GM12878 (cell line): ENCODE measurements at regions not wholly inside any gene's neighbourhood (a gene's known extent, or its start where the extent isn't known, plus 50 kb on each side); places are given as distances from the start of the nearest gene placed in this dataset.

ENCODE experiments used
- ATF7 ChIP-seq: fragments of 450-650 bp; IDR thresholded peaks from 2 replicates; pipeline ENCODE4 v1.6.1; 2016; ENCODE audit warnings: low read depth, mild to moderate bottlenecking
- CHD2 ChIP-seq: IDR thresholded peaks from 2 replicates; pipeline ENCODE4 v1.6.1; 2011; ENCODE audit warnings: low read depth, low read length, improper control_type of control experiment, borderline replicate concordance
- CTCF ChIP-seq, 3 experiments: IDR thresholded peaks in 2 of 3; conservative IDR thresholded peaks in 1 of 3; 2 replicates each; pipeline ENCODE4 v1.5.1; 2011; ENCODE audit warnings: low read depth in 3 of 3, low read length in 3 of 3, mild to moderate bottlenecking in 3 of 3, control low read depth in 2 of 3, moderate library complexity in 2 of 3, inconsistent platforms in 1 of 3, mixed read lengths in 1 of 3; ENCODE audit not compliant: control insufficient read depth in 2 of 3, insufficient read depth in 1 of 3; ENCODE audit errors: extremely low read depth in 1 of 3
- EZH2 ChIP-seq: IDR thresholded peaks from 2 replicates; pipeline ENCODE4 v1.6.1; 2012; ENCODE audit warnings: low read depth, mild to moderate bottlenecking, control low read depth, inconsistent platforms, low read length, borderline replicate concordance; ENCODE audit not compliant: control insufficient read depth
- MLLT1 ChIP-seq: fragments of 450-650 bp; IDR thresholded peaks from 2 replicates; pipeline ENCODE4 v1.6.1; 2016; ENCODE audit warnings: mild to moderate bottlenecking
- NFYA ChIP-seq: IDR thresholded peaks from 2 replicates; pipeline ENCODE4 v1.6.1; 2011; ENCODE audit warnings: low read depth, mild to moderate bottlenecking, low read length, improper control_type of control experiment, borderline replicate concordance
- POLR2AphosphoS2 ChIP-seq: IDR thresholded peaks from 2 replicates; pipeline ENCODE4 v1.6.1; 2011; ENCODE audit warnings: low read depth, mild to moderate bottlenecking, low read length, improper control_type of control experiment, moderate library complexity
- TF ChIP-seq, protein P1 (sequence below): fragments of 450-650 bp; conservative IDR thresholded peaks from 2 replicates; pipeline ENCODE4 v1.6.1; 2017; ENCODE audit warnings: mild to moderate bottlenecking, moderate library complexity
- TF ChIP-seq, protein P2 (sequence below): fragments of 150-350 bp; IDR thresholded peaks from 2 replicates; pipeline ENCODE4 v1.6.1; 2016; ENCODE audit warnings: low read depth, low read length

DNA sequence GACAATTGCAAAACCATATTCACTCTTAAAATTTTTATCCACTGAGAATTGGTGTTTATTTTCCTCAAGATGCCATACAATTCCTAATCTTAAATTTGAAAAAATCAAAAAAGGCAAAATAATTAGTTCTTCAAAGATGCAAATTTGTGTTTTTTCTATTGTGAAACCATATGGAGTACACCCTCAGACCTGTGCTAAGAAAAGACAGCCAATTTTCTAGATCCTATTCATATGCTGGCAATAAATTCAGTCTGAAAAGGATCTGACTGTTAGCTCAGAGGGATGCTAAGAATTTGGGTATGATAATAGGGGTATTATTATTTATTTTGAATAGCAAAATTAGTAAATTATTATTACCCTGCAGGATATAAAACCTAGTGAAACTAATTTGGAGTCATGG lies 476.9 kb upstream of the SYT1 start:
- TF ChIP-seq NFYA (no peak), CTCF (IDR thresholded peaks at IDR 0.05 in 2 of 3, conservative IDR thresholded peaks at IDR 0.05 in 1 of 3; ENCODE audit: control insufficient read depth in 2 of 3, extremely low read depth in 1 of 3, insufficient read depth in 1 of 3, low read depth in 3 of 3, low read length in 3 of 3) (no peak), MLLT1 (no peak), ATF7 (no peak), EZH2 (no peak), POLR2AphosphoS2 (no peak), CHD2 (no peak)
- TF ChIP-seq, protein P1, sequence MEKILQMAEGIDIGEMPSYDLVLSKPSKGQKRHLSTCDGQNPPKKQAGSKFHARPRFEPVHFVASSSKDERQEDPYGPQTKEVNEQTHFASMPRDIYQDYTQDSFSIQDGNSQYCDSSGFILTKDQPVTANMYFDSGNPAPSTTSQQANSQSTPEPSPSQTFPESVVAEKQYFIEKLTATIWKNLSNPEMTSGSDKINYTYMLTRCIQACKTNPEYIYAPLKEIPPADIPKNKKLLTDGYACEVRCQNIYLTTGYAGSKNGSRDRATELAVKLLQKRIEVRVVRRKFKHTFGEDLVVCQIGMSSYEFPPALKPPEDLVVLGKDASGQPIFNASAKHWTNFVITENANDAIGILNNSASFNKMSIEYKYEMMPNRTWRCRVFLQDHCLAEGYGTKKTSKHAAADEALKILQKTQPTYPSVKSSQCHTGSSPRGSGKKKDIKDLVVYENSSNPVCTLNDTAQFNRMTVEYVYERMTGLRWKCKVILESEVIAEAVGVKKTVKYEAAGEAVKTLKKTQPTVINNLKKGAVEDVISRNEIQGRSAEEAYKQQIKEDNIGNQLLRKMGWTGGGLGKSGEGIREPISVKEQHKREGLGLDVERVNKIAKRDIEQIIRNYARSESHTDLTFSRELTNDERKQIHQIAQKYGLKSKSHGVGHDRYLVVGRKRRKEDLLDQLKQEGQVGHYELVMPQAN, result no peak
- TF ChIP-seq, protein P2, sequence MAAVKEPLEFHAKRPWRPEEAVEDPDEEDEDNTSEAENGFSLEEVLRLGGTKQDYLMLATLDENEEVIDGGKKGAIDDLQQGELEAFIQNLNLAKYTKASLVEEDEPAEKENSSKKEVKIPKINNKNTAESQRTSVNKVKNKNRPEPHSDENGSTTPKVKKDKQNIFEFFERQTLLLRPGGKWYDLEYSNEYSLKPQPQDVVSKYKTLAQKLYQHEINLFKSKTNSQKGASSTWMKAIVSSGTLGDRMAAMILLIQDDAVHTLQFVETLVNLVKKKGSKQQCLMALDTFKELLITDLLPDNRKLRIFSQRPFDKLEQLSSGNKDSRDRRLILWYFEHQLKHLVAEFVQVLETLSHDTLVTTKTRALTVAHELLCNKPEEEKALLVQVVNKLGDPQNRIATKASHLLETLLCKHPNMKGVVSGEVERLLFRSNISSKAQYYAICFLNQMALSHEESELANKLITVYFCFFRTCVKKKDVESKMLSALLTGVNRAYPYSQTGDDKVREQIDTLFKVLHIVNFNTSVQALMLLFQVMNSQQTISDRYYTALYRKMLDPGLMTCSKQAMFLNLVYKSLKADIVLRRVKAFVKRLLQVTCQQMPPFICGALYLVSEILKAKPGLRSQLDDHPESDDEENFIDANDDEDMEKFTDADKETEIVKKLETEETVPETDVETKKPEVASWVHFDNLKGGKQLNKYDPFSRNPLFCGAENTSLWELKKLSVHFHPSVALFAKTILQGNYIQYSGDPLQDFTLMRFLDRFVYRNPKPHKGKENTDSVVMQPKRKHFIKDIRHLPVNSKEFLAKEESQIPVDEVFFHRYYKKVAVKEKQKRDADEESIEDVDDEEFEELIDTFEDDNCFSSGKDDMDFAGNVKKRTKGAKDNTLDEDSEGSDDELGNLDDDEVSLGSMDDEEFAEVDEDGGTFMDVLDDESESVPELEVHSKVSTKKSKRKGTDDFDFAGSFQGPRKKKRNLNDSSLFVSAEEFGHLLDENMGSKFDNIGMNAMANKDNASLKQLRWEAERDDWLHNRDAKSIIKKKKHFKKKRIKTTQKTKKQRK, result no peak
